Chondrocyte (in vitro differentiated cells): ENCODE measurements at regions not wholly inside any gene's neighbourhood (a gene's known extent, or its start where the extent isn't known, plus 50 kb on each side); places are given as distances from the start of the nearest gene placed in this dataset.

ENCODE experiments used
- DNase-seq: peaks from one replicate; pipeline ENCODE4 v3.0.0; 2021; ENCODE audit warnings: mixed read lengths, low spot score
- H3K27ac Mint-ChIP-seq: one replicate; pipeline ENCODE4 v1.8.0; 2021; ENCODE audit warnings: mild to moderate bottlenecking, moderate library complexity, mixed read lengths; ENCODE audit not compliant: unreplicated experiment
- H3K27me3 Mint-ChIP-seq: 2 replicates; pipeline ENCODE4 v1.8.0; 2021; ENCODE audit warnings: low read depth, mixed read lengths
- H3K36me3 Mint-ChIP-seq: 2 replicates; pipeline ENCODE4 v1.8.0; 2021; ENCODE audit warnings: low read depth, mixed read lengths
- H3K4me1 Mint-ChIP-seq: 2 replicates; pipeline ENCODE4 v1.8.0; 2021; ENCODE audit warnings: low read depth, mild to moderate bottlenecking, mixed read lengths
- H3K4me3 Mint-ChIP-seq: one replicate; pipeline ENCODE4 v1.8.0; 2021; ENCODE audit warnings: mild to moderate bottlenecking, moderate library complexity, mixed read lengths; ENCODE audit not compliant: unreplicated experiment
- H3K9me3 Mint-ChIP-seq: 2 replicates; pipeline ENCODE4 v1.8.0; 2021; ENCODE audit warnings: low read depth, mixed read lengths
- CTCF ChIP-seq: fragments of 200-600 bp; sonication (generic); IDR thresholded peaks from 2 replicates; pipeline ENCODE4 v1.5.0; 2021; ENCODE audit warnings: antibody characterized with exemption, mild to moderate bottlenecking, moderate library complexity

GRCh38 chr2:139059617-139060016, 279.4 kb upstream of the NXPH2 start:
- Mint-ChIP-seq H3K27ac (no peak overlapping the region), H3K4me3 (no peak overlapping the region), H3K27me3 (peaks cover 36% of the 10 kb centered on the region), H3K4me1 (no peaks in the 10 kb centered on the region), H3K9me3 (no peaks in the 10 kb centered on the region), H3K36me3 (no peaks in the 10 kb centered on the region)
- no peak for DNase-seq
- no peak for TF ChIP-seq CTCF

GRCh38 chr2:139055202-139055601, 275.0 kb upstream of the NXPH2 start:
- no peak for DNase-seq

GRCh38 chr2:139048017-139048416, 267.8 kb upstream of the NXPH2 start:
- H3K4me1 Mint-ChIP-seq: no peaks in the 10 kb centered on the region
- no peaks in the 10 kb centered on the region for H3K36me3 Mint-ChIP-seq
- DNase-seq: no peak
- H3K4me3 Mint-ChIP-seq: no peak overlapping the region
- no peak for TF ChIP-seq CTCF
- H3K27me3 Mint-ChIP-seq: peaks cover 60% of the 10 kb centered on the region
- no peaks in the 10 kb centered on the region for H3K9me3 Mint-ChIP-seq
- no peak overlapping the region for H3K27ac Mint-ChIP-seq

More at GRCh38 chr2:139055202-139055601, 275.0 kb upstream of the NXPH2 start:
- Mint-ChIP-seq H3K27me3 (peaks cover 36% of the 10 kb centered on the region), H3K36me3 (no peaks in the 10 kb centered on the region), H3K27ac (no peak overlapping the region), H3K9me3 (no peaks in the 10 kb centered on the region), H3K4me1 (no peaks in the 10 kb centered on the region), H3K4me3 (no peak overlapping the region)
- TF ChIP-seq CTCF: no peak

- H3K27ac Mint-ChIP-seq: no peak overlapping the region
These were observed 265.3 kb upstream of the NXPH2 start for GRCh38 chr2:139045524-139045923.

GRCh38 chr2:139034064-139034463, 253.9 kb upstream of the NXPH2 start:
- DNase-seq: no peak
- peaks cover 6% of the 10 kb centered on the region for H3K9me3 Mint-ChIP-seq
- no peak for TF ChIP-seq CTCF
- no peak overlapping the region for H3K4me3 Mint-ChIP-seq
- peaks cover 5% of the 10 kb centered on the region for H3K4me1 Mint-ChIP-seq
- H3K27me3 Mint-ChIP-seq: peaks cover 31% of the 10 kb centered on the region
- no peak overlapping the region for H3K27ac Mint-ChIP-seq
- peaks cover 2% of the 10 kb centered on the region for H3K36me3 Mint-ChIP-seq

More at GRCh38 chr2:139045524-139045923, 265.3 kb upstream of the NXPH2 start:
- no peak for TF ChIP-seq CTCF
- H3K9me3 Mint-ChIP-seq: no peaks in the 10 kb centered on the region
- H3K36me3 Mint-ChIP-seq: no peaks in the 10 kb centered on the region
- no peaks in the 10 kb centered on the region for H3K4me1 Mint-ChIP-seq
- no peak overlapping the region for H3K4me3 Mint-ChIP-seq
- H3K27me3 Mint-ChIP-seq: peaks cover 60% of the 10 kb centered on the region
- no peak for DNase-seq
